T-helper 1 cell treated with Interleukin-12 subunit alpha and Interleukin-12 subunit beta and Interleukin-4 antibody, amounts not matched to agents 30 ng/mL and 1 ng/mL, for 36 hours (primary cell): ENCODE measurements at regions not wholly inside any gene's neighbourhood (a gene's known extent, or its start where the extent isn't known, plus 50 kb on each side); places are given as distances from the start of the nearest gene placed in this dataset.

Experiments
- intact Hi-C: fragments of 100-400 bp; cut with micrococcal nuclease; formaldehyde crosslinking; loops from one replicate; pipeline ENCODE4 v1.15.1; 2024

GRCh38 chr7:15765753-15766152, 79.3 kb upstream of the MEOX2 start:
- intact Hi-C loops = no loop called here

- intact Hi-C loops = no loop called here
Measured at GRCh38 chr7:15764851-15765382, 78.4 kb upstream of the MEOX2 start.

- intact Hi-C loops = no loop called here
Measured at GRCh38 chr7:15764010-15764409, 77.5 kb upstream of the MEOX2 start.

- intact Hi-C loops = no loop called here
Measured at GRCh38 chr7:15757041-15758000, 70.8 kb upstream of the MEOX2 start.

- intact Hi-C loops = no loop called here
Measured at GRCh38 chr7:15755061-15755460, 68.6 kb upstream of the MEOX2 start.

GRCh38 chr7:15753887-15754579, 67.5 kb upstream of the MEOX2 start:
- intact Hi-C loops = no loop called here

GRCh38 chr7:15752377-15752776, 65.9 kb upstream of the MEOX2 start:
- intact Hi-C loops = no loop called here

- intact Hi-C loops = no loop called here
Measured at GRCh38 chr7:15751191-15751701, 64.8 kb upstream of the MEOX2 start.

GRCh38 chr7:15750727-15751126, 64.2 kb upstream of the MEOX2 start:
- intact Hi-C loops = no loop called here

- intact Hi-C loops = no loop called here
Measured at GRCh38 chr7:15749631-15750030, 63.1 kb upstream of the MEOX2 start.

GRCh38 chr7:15747712-15748111, 61.2 kb upstream of the MEOX2 start:
- intact Hi-C loops = no loop called here

GRCh38 chr7:15747301-15747700, 60.8 kb upstream of the MEOX2 start:
- intact Hi-C loops = no loop called here

GRCh38 chr7:15743926-15744480, 57.5 kb upstream of the MEOX2 start:
- intact Hi-C loops = no loop called here

- intact Hi-C loops = no loop called here
Measured at GRCh38 chr7:15737601-15738000, 51.1 kb upstream of the MEOX2 start.
